Skeletal muscle cell (primary cell): ENCODE measurements at regions not wholly inside any gene's neighbourhood (a gene's known extent, or its start where the extent isn't known, plus 50 kb on each side); places are given as distances from the start of the nearest gene placed in this dataset.

Source experiments
- DNase-seq: peaks from one replicate; pipeline ENCODE4 v3.0.0-alpha.2; 2010; ENCODE audit warnings: low read depth
- H3K4me3 ChIP-seq: 2 replicates; pipeline ENCODE4 v1.5.1; 2011; ENCODE audit warnings: low read depth, mild to moderate bottlenecking, control low read depth, low read length, moderate library complexity

DNA sequence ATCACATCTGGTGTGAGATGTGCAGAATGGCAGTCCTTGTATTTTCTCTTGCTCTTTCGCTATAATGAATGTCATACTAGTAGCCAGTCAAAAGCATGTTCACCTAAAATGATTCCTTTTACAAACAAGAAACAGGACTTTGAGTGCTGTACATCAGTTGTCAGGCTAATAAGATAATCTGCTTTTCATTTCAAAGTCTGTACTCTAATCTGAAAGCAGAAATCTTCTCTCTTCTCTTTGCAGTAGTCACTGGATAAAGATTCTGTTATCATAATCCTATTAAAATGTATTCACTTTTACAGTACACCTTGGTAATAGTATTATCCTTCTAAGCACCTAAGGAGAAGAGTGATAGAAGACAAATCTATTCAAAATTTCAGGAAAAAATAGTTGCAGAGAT is 300.1 kb downstream of the MFSD1 start:
- H3K4me3 ChIP-seq, result no peak overlapping the region
- no peak for DNase-seq

DNA sequence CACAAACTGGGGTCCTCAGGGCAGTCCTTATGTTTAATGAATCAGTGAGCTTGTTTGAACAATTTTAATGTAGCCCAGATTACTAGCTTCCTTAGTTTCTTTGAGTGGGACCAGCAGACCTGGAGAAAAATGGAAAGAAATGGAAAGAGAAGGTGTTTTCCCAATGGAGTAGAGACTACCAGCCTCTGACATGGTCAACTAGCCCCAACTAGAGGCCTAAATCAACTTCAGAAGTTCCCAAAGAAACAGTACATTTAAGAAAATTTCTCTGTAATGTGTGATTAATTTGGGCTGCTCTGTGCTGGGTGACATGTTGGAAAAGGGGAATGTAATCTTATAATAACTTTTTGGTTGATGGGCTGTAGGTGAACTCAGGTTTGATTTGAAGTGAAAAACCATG is 310.9 kb downstream of the MFSD1 start:
- DNase-seq, result no peak
- H3K4me3 ChIP-seq, result no peak overlapping the region

DNA sequence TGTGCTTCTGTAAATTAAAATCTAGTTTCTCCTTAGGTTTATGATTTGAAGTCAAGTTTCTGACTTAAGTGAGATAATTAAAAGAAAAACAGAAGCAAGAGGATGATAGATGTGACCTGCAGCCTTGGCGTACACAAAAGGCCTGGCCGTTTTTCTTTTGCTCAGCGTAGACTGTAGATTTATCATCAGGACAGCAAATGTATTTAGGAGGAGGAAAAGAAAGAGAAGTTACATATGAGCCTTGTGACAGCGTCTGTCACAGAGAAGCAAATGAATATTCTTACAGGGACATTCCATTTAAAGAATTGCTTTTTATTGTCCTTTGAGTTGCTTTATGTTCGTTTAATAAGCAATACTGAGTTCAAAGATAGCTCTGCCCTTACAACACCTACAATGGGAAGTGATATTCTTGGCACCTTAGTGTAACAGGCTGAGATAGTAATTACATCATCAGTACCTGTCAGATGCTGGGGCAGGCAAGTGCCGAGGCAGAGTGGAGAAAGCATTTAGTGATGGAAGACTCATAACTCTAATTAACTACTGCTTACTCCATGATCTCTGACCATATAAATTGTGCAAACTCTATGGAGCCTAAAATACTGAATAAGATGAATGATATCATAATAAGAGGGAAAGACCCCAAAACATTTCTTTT is 311.5 kb downstream of the MFSD1 start:
- DNase-seq, result no peak

DNA sequence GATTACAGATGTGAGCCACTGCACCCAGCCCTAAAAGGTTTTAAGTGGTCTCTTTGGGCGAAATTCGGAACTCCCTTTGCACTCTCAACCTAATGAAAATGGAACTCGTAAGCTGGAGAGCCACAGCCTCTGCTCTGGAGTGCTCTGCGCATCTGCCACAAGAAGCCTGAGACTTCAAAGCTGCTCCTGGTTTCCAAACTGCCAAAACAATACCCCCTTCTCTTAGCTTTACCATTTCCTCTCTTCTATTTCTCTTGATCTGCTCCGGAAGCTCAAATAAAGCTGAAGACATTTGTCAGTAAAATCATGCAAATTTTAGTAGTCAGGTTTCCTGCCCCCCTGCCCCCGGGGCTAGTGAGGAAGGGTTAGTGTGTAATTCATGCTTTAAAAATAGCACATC is 312.7 kb downstream of the MFSD1 start:
- DNase-seq, result no peak
- no peak overlapping the region for H3K4me3 ChIP-seq

More for the DNA sequence above, 311.5 kb downstream of the MFSD1 start:
- H3K4me3 ChIP-seq, result no peak overlapping the region

DNA sequence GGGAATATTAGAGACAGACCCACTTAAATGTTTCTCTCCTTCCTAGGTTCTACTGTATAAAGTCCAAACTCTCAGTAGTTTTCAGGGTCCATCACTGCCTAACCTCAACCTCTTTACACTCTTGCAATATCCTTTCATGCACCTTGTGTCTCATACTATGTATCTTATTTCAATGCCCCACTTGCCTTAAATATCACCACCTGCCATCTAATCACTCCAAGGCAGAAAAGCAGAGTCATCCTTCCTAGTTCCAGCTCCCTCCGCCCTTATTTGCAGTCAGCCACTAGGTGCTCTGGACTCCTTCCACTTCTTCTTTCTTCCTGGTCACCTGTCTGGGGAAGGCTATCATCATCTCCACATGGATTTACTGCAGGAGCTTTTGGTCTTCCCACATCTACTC is 322.0 kb downstream of the MFSD1 start:
- no peak overlapping the region for H3K4me3 ChIP-seq
- no peak for DNase-seq

DNA sequence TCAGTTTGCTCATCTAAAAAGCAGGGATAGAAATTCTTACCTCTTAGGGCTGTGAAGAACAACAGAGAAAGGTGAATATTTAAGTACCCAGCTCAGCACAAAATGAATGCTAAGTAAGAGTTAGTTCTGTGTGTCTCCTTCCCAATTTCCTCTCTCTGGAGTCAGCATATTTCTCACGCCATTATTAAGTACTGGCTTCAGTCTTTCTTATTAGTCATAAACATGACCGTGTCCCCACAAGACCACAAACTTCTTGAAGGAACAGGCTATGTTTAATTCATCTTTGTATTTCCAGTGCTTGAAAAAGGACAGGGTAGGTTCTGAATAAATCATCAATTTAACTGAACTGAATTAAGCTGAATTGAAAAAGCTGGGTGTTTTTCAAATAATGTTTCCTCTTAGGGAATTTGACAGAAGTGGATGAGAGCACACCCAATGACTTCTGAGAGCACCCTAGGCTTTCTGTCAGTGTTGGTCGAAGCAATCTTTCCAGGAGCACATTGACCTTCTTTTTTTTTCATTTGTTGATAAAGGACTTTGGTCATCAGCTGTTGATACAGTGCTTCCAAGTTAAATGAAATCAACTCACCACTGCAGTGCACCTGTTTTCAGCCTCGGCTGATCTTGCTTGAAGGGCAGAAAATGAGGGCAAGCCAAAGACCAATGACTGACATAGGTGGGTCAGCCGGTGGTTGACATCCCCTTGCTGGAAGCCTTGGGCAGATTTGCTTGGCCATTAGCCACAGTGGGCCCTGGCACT is 324.6 kb downstream of the MFSD1 start:
- no peak overlapping the region for H3K4me3 ChIP-seq
- peak; percentile 32 for DNase-seq

DNA sequence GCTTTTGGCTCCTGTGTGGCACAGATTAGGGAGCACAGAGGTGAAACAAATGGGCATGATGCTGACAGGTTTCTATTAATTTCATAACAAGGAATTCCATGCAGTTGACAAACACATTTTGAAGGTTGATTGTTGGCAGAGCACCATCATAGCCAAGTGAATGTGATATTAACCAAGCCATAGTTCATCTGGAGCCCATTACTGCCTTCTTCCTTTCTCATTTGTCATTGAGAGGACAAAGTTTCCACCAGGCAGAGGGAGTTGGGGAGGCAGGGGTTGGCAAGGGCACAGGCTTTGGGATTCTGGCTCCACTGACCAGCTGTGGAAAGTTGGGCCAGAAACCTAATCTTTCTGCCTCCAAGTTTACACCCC is 325.2 kb downstream of the MFSD1 start:
- no peak for DNase-seq
- no peak overlapping the region for H3K4me3 ChIP-seq

DNA sequence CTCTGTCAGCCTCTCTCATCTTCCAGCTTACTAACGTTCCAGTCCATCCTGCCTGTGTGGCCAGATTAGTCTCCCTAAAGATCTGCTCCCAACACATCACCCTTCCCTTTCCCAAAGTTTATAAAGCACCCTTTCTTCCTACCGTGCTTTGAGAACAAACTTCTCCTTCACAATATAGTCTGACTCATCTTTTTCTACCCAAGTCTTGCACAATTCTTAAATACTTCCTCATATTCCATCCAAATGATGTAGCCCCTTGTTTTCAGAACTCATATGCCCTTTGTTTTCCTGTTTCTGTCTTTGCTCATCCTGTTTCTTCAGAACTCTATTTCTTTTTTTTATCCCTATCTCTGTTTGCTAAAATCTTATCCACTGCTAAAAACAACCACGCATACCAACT is 326.8 kb downstream of the MFSD1 start:
- peak; percentile 58 for DNase-seq
- H3K4me3 ChIP-seq, result no peak overlapping the region

DNA sequence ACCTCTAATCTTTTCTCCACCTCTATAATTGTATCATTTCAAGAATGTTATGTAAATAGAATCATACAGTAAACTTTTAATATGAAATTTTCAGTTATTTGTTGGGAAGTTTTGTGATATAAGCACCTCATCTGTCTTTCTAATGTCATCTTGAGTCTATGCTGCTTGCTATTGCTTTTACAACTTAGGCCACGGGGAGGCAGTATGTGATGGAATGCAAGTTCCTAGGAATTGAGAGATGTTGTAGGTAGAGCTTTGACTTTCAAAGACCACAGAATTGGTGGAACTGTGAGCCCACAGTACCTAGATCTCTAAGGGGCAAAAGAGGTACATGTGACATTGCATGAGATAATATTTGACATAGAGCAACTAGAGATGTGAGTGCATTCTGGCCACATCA is 328.3 kb downstream of the MFSD1 start:
- H3K4me3 ChIP-seq, result no peak overlapping the region
- no peak for DNase-seq

DNA sequence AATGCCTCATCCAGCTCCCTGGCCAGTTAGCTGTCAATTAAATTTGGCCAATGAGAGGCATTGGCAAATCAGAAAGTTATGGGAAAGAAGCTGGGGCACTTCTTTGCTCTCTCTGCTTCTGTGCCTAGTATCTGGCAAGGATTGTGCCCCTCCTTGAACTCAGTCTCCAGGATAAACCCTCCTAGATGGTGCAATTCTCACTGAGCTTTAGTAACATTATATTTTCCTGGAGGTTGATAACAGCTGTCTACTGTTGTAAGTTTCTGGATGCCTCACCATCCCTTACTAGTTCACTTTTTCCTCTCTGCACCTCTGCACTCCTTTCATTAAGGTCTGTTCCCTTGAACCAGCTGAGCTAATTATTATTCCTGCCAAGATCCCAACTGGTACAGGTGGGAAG is 329.5 kb downstream of the MFSD1 start:
- no peak for DNase-seq
- H3K4me3 ChIP-seq, result no peak overlapping the region

DNA sequence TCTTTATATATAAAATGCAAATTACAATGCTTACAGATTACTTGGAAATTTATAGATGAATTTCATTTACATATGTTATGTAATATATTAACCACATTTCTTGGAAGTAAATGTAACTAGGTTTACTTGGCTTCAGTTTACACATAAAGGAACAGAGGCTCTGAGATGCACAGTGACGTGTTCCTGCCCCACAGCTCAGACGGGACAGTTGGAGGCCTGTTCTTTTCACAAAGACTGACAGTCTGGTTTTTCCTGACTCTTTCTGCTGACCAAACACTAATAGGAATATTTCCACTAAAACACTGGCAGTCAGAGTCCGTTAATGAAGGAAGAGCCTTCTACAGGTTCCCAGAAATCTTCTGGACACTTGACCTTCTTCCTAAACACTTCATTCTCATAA is 336.1 kb downstream of the MFSD1 start:
- no peak for DNase-seq
- H3K4me3 ChIP-seq, result no peak overlapping the region

DNA sequence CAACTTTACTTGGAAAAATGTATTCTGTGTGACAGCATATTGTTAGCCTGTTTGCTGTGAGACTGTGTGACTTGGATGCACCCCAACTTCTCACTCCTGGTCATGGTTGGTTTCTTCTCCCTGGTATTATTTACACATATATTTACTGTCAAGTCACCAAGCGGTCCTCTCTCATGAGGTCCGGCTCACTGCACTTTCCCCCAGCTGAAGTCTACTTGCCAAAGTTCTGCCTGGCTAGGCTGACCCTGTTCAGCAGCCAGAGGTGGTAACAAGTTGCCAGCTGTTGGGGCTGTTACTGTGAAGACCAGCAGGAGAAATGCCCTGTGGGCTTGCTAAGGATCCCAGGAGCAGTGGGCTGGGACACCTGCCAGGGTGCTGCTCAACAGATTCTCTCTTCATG is 337.5 kb downstream of the MFSD1 start:
- DNase-seq, result no peak
- no peak overlapping the region for H3K4me3 ChIP-seq

DNA sequence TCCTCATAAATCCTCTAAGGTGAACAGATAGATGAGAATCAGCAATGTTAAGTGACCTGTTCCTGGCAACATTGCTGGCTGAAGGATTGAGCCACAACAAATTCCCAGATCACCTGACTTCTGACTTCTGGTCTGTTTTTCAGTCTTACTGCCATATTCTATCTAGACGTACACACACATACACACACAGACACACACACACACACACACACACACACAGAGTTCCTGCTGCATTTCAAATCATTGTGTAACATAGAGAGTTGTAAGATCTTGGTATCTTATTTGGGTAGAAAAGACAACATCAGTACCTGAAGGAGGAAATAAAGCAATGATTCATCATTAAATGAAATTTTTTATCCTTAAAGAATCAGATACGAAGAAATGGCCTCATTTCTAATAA is 342.6 kb downstream of the MFSD1 start:
- DNase-seq, result no peak
- H3K4me3 ChIP-seq, result no peak overlapping the region

DNA sequence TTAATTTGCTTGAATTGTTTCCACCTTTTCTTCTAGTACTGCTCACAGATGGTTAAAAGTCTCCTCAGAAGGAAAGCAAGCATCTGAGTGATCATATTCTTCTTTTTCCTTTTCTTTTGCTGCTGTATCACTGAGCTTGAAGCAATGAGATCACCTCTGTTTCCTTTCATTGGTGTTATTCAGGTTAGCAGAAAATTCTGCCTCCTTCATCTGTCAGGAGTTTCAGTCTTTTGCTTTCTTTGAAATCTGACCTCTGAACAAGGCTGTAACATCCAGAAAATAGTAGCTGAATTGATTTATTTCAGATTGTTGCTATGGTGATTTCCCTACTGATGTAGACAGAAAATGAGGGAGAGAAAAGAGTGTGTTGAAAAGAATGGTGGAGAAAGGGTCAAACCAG is 343.0 kb downstream of the MFSD1 start:
- no peak for DNase-seq
- H3K4me3 ChIP-seq, result no peak overlapping the region

DNA sequence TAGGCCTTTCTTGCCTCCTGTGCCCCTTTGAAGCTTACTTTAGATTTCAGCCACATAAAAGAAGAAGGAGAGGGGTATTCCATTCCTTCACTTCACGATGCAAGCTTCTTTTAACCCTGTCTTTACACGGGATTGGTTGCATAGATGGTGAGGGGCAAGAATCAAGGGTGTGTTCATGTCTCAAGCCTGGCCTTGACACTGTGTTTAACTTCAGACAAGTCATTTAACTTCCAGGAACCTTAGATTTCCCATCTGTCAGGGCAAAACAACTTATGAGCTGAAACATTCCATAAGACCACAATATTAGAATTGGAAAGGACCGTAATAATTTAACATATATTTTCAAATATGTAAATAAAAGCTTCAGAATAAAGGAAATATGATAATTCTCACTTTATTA is 344.5 kb downstream of the MFSD1 start:
- no peak for DNase-seq
- no peak overlapping the region for H3K4me3 ChIP-seq

DNA sequence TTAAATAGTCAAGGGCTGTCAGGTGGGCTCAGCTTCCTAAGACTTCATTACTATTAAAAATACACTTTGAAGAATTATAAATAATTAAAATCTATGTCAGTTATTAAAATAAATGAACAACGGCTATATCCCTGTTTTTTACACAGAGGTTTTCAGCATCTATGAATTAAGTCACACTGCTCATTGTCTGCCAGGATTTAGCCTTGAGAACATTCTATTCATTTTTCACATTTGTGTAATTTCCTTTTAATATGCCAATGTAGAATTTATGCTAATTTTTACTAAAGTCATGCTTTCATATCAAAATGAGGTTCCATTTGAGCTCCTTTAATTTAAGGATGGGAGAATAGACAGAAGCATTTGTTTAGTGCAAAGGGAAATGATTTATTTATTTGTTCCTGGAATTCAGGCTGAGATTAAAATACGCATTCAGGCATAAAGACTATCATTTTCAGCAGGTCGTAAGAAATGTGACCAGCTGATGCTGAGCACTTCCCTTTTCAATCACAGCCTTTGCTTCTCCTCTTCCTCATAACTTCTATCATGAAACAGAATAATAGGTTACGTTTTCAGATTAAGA is 345.1 kb downstream of the MFSD1 start:
- no peak overlapping the region for H3K4me3 ChIP-seq
- DNase-seq, result no peak

DNA sequence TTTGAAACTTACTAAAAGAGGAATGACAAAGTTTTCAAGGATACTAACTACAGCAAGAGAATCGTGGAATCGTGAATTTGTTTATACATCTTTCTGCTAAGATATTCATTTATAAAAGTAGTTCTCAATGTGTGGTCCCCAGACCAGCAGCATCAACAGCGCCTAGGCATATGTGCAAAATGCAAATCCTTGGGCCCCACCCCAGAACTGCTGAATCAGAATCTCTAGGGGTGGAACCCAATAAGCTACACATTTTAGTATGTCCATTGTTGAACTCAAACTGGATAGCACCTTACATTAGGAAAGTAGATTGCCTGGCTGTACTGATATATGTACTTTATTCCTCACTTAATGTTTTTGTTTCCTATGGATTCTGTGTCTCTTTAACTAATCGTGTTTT is 346.0 kb downstream of the MFSD1 start:
- H3K4me3 ChIP-seq, result no peak overlapping the region
- no peak for DNase-seq

DNA sequence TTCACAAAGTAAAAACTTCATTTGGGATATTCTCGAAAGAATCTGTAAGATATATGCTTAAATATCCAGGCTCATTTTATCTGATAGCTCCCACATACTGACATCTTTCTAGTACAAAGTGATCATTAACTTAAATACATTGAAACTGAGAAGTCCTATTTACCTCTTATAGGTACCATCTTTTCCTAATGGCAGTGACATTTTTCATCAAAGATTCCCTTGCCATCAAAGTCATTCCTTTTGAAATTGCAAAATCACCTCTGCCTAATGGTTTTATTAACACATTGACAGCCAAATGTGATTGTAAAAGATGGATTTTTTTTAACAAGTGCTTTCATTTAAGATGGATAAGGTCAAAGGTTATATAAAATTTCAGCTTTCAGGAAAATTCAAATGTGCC is 346.6 kb downstream of the MFSD1 start:
- no peak overlapping the region for H3K4me3 ChIP-seq

DNA sequence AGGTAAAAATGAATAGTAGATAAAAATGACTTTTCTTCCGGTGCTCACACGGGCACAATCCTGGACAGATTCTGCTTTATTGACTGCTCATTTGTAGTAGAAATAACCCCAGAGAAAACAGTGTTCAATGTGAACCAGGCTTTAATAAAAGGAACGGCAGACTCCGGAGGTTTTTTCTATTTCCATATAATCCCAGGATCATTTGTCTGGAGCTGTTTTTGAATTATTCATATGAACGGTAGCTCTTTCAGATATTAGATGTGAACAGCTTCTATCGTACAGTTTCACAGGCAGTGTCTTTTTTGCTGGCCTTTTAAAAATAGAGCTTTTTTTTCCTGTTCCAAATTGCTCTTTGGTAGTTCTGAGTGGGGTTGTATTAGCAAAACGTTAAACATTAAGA is 347.3 kb downstream of the MFSD1 start:
- no peak overlapping the region for H3K4me3 ChIP-seq

More for the DNA sequence above, 346.6 kb downstream of the MFSD1 start:
- DNase-seq, result no peak

DNA sequence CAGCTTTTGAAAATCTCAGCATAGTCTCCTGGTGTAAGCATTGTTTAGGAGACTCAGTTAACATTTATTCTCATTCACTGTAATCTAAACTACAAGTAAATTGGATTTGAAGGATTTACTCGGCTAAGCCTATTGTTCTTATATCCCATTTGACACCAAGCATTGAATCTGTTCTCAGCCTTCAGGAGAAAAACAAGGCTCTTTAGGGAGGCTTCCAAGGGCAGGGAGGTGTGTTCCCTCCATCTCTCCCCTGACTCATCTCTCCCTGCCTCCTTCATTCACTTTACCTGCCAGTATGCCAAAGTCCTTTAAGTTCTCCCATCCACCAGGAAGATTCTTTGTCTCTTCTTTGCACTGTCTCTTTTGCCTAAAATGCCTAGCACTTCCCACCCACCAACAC is 347.8 kb downstream of the MFSD1 start:
- no peak for DNase-seq

More for the DNA sequence above, 347.3 kb downstream of the MFSD1 start:
- DNase-seq, result no peak

DNA sequence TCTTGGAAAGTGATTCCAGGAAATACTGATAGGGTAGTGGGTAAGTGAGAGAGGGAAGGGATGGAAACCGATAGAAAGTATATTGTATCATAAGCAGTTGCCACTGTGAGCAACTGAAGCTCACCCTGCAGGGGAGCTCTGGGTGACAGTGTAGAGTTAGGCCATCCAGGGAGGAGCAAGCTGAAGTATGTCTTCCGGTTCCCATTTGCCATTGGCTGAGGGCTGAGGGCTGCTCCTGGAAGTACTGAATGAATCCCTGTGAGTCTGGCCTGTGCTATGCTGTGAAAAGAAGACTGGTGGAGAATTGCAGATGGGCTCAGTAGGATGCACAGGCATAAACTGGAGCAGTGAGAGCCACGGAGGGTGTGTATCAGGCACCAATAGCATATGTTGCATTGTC is 348.3 kb downstream of the MFSD1 start:
- no peak for DNase-seq
- H3K4me3 ChIP-seq, result no peak overlapping the region

More for the DNA sequence above, 347.8 kb downstream of the MFSD1 start:
- H3K4me3 ChIP-seq, result no peak overlapping the region
